ENCODE measurements at regions not wholly inside any gene's neighbourhood (a gene's known extent, or its start where the extent isn't known, plus 50 kb on each side); places are given as distances from the start of the nearest gene placed in this dataset.
"Not testable (repeated sequence)": the region's sequence is repeated elsewhere in the genome, so short reads cannot be mapped to it uniquely, and the experiment has no call there.

- DNase-seq (ENCODE audit: low spot score) = no peak
Measured at GRCh38 chr1:182159443-182159842, 97.9 kb upstream of the ZNF648 start.

GRCh38 chr1:182157187-182157586 is 95.7 kb upstream of the ZNF648 start:
- DNase-seq (ENCODE audit: low spot score) = no peak

- not testable (repeated sequence) for DNase-seq (ENCODE audit: low spot score)
Measured at GRCh38 chr1:182154425-182154824, 92.9 kb upstream of the ZNF648 start.

GRCh38 chr1:182149411-182149965 is 88.0 kb upstream of the ZNF648 start:
- DNase-seq (ENCODE audit: low spot score) = peak; percentile 61

- DNase-seq (ENCODE audit: low spot score) = no peak
Measured at GRCh38 chr1:182147951-182148350, 86.4 kb upstream of the ZNF648 start.

- no peak for DNase-seq (ENCODE audit: low spot score)
Measured at GRCh38 chr1:182147136-182147820, 85.8 kb upstream of the ZNF648 start.

- no peak for DNase-seq (ENCODE audit: low spot score)
Measured at GRCh38 chr1:182146286-182146685, 84.8 kb upstream of the ZNF648 start.

GRCh38 chr1:182145441-182145840 is 83.9 kb upstream of the ZNF648 start:
- DNase-seq (ENCODE audit: low spot score) = no peak

GRCh38 chr1:182144646-182145030 is 83.1 kb upstream of the ZNF648 start:
- no peak for DNase-seq (ENCODE audit: low spot score)

- peak; percentile 72 for DNase-seq (ENCODE audit: low spot score)
Measured at GRCh38 chr1:182143825-182144645, 82.5 kb upstream of the ZNF648 start.

GRCh38 chr1:182143154-182143657 is 81.7 kb upstream of the ZNF648 start:
- DNase-seq (ENCODE audit: low spot score) = peak; percentile 93

GRCh38 chr1:182142621-182143020 is 81.1 kb upstream of the ZNF648 start:
- DNase-seq (ENCODE audit: low spot score) = no peak

GRCh38 chr1:182141040-182141439 is 79.5 kb upstream of the ZNF648 start:
- no peak for DNase-seq (ENCODE audit: low spot score)

- DNase-seq (ENCODE audit: low spot score) = no peak
Measured at GRCh38 chr1:182139496-182139895, 78.0 kb upstream of the ZNF648 start.

- DNase-seq (ENCODE audit: low spot score) = no peak
Measured at GRCh38 chr1:182137546-182137945, 76.0 kb upstream of the ZNF648 start.

GRCh38 chr1:182135946-182136345 is 74.4 kb upstream of the ZNF648 start:
- no peak for DNase-seq (ENCODE audit: low spot score)

- no peak for DNase-seq (ENCODE audit: low spot score)
Measured at GRCh38 chr1:182134257-182134656, 72.7 kb upstream of the ZNF648 start.

- no peak for DNase-seq (ENCODE audit: low spot score)
Measured at GRCh38 chr1:182133181-182133580, 71.7 kb upstream of the ZNF648 start.

GRCh38 chr1:182129398-182129797 is 67.9 kb upstream of the ZNF648 start:
- DNase-seq (ENCODE audit: low spot score) = no peak

GRCh38 chr1:182128502-182128901 is 67.0 kb upstream of the ZNF648 start:
- no peak for DNase-seq (ENCODE audit: low spot score)

- DNase-seq (ENCODE audit: low spot score) = no peak
Measured at GRCh38 chr1:182127656-182128055, 66.1 kb upstream of the ZNF648 start.

GRCh38 chr1:182126272-182126800 is 64.8 kb upstream of the ZNF648 start:
- DNase-seq (ENCODE audit: low spot score) = peak; percentile 62

- DNase-seq (ENCODE audit: low spot score) = no peak
Measured at GRCh38 chr1:182122913-182123260, 61.4 kb upstream of the ZNF648 start.

Measured in mucosa of gallbladder (tissue), 1 donor.